ENCODE measurements at regions not wholly inside any gene's neighbourhood (a gene's known extent, or its start where the extent isn't known, plus 50 kb on each side); places are given as distances from the start of the nearest gene placed in this dataset.

DNA sequence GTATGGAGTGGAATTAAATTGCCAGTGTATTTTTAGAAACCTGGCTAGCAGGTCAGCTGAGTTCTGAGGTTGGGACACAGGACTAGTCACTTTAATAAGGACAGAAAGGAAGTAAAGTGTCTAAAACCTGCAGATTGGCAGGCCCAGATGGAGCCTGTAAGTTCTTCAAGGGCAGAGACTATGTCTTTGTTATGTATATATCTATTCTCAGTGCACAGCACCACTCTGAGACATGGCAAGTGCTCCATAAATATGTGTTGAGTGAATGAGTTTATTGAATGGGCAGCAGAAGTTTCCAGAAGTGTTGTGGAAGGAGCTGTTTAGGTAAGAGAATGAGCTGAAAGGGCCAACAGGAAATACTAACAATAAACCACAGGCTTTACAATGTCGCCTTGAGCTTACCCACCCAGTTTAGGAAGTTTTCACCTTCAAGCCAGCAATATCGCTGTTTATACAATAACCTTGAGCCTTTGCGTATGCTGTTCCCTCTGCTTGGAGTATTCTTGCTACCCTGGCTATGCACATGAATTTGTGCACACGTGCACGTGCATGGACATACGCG lies 109.5 kb upstream of the TMPO start:
- ChIA-PET CTCF (no interaction called here), POLR2A (no interaction called here)
- Histone ChIP-seq H3K79me2 (ENCODE audit: insufficient read depth) (no peaks in the 10 kb centered on the region), H3K4me3 (ENCODE audit: low read depth in 2 of 2, low read length in 1 of 2) (no peak overlapping the region), H3K27me3 (ENCODE audit: insufficient read depth) (no peaks in the 10 kb centered on the region), H3K4me2 (no peak overlapping the region), H3K36me3 (replicated peaks in 1 of 2; ENCODE audit: control insufficient read depth in 1 of 2, insufficient read depth in 2 of 2, low read length in 1 of 2) (no peaks in the 10 kb centered on the region), H3K9me3 (no peaks in the 10 kb centered on the region), H3K27ac (ENCODE audit: low read depth in 2 of 2, low read length in 1 of 2) (no peak overlapping the region), H3K9ac (no peak overlapping the region), H3K4me1 (ENCODE audit: control insufficient read depth in 1 of 2, insufficient read depth in 2 of 2, low read depth in 1 of 2, low read length in 1 of 2) (peaks cover 0 to 7% of the 10 kb centered on the region in 2 experiments; a peak in 1 of 4 replicates), H3F3A (replicated peaks; ENCODE audit: insufficient read depth) (no peaks in the 10 kb centered on the region), H3K9me2 (no peaks in the 10 kb centered on the region), H2AFZ (ENCODE audit: low read depth) (no peak overlapping the region), H4K20me1 (ENCODE audit: insufficient read depth) (no peaks in the 10 kb centered on the region)
- 80% methylated on average over 7 of the region's 7 CpGs for WGBS (ENCODE audit: low lambda C conversion rate)
- no peak for DNase-seq
- TF ChIP-seq ELF1 (IDR thresholded peaks at IDR 0.05) (no peak), SMC3 (IDR thresholded peaks at IDR 0.05; ENCODE audit: low read depth, low read length) (no peak)

GRCh38 chr12:98406378-98406777 lies 109.0 kb upstream of the TMPO start:
- no peaks in the 10 kb centered on the region for H3K79me2 ChIP-seq (ENCODE audit: insufficient read depth)
- H3K4me1 ChIP-seq (ENCODE audit: control insufficient read depth in 1 of 2, insufficient read depth in 2 of 2, low read depth in 1 of 2, low read length in 1 of 2), result peaks cover 0 to 3% of the 10 kb centered on the region in 2 experiments; a peak in 1 of 4 replicates
- no peaks in the 10 kb centered on the region for H3F3A ChIP-seq (replicated peaks; ENCODE audit: insufficient read depth)
- no peak overlapping the region for H3K27ac ChIP-seq (ENCODE audit: low read depth in 2 of 2, low read length in 1 of 2)
- H3K4me3 ChIP-seq (ENCODE audit: low read depth in 2 of 2, low read length in 1 of 2), result no peak overlapping the region
- H3K36me3 ChIP-seq (replicated peaks in 1 of 2; ENCODE audit: control insufficient read depth in 1 of 2, insufficient read depth in 2 of 2, low read length in 1 of 2), result no peaks in the 10 kb centered on the region
- ChIA-PET POLR2A (no interaction called here), CTCF (no interaction called here)
- H4K20me1 ChIP-seq (ENCODE audit: insufficient read depth), result no peaks in the 10 kb centered on the region
- no peaks in the 10 kb centered on the region for H3K9me3 ChIP-seq
- TF ChIP-seq RAD21 (IDR thresholded peaks at IDR 0.05; ENCODE audit: low read length) (no peak), EP300 (IDR thresholded peaks at IDR 0.05; ENCODE audit: borderline replicate concordance in 1 of 2, low read depth in 1 of 2, low read length in 1 of 2) (no peak), CTCF (IDR thresholded peaks at IDR 0.05) (no peak), REST (IDR thresholded peaks at IDR 0.05; ENCODE audit: low read depth, low read length) (no peak), JUND (IDR thresholded peaks at IDR 0.05) (no peak), RFX5 (IDR thresholded peaks at IDR 0.05; ENCODE audit: low read length) (no peak), NRF1 (IDR thresholded peaks at IDR 0.05; ENCODE audit: low read depth, low read length) (no peak)
- TF ChIP-seq, protein P1, sequence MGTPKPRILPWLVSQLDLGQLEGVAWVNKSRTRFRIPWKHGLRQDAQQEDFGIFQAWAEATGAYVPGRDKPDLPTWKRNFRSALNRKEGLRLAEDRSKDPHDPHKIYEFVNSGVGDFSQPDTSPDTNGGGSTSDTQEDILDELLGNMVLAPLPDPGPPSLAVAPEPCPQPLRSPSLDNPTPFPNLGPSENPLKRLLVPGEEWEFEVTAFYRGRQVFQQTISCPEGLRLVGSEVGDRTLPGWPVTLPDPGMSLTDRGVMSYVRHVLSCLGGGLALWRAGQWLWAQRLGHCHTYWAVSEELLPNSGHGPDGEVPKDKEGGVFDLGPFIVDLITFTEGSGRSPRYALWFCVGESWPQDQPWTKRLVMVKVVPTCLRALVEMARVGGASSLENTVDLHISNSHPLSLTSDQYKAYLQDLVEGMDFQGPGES (IDR thresholded peaks at IDR 0.05; ENCODE audit: low read depth, low read length), result no peak
- DNase-seq, result no peak
- no peak overlapping the region for H3K9ac ChIP-seq
- H3K4me2 ChIP-seq, result no peak overlapping the region
- no peaks in the 10 kb centered on the region for H3K9me2 ChIP-seq
- WGBS (ENCODE audit: low lambda C conversion rate), result 82% methylated on average over 3 of the region's 3 CpGs
- H3K27me3 ChIP-seq (ENCODE audit: insufficient read depth), result no peaks in the 10 kb centered on the region
- H2AFZ ChIP-seq (ENCODE audit: low read depth), result no peak overlapping the region

Measured in SK-N-SH (cell line).